SK-N-SH (cell line): ENCODE measurements at regions not wholly inside any gene's neighbourhood (a gene's known extent, or its start where the extent isn't known, plus 50 kb on each side); places are given as distances from the start of the nearest gene placed in this dataset.

ENCODE experiments used
- CTCF ChIP-seq: fragments of 200-600 bp; sonication (generic); IDR thresholded peaks from 2 replicates; pipeline ENCODE4 v1.6.1; 2017; ENCODE audit warnings: antibody characterized with exemption, mild to moderate bottlenecking, moderate library complexity
- JUND ChIP-seq: IDR thresholded peaks from 2 replicates; pipeline ENCODE4 v1.4.0; 2012
- REST ChIP-seq: IDR thresholded peaks from 2 replicates; pipeline ENCODE4 v1.6.1; 2012; ENCODE audit warnings: mild to moderate bottlenecking, low read depth, low read length, moderate library complexity
- TAF1 ChIP-seq: IDR thresholded peaks from 2 replicates; pipeline ENCODE4 v1.6.1; 2012; ENCODE audit warnings: low read depth, mild to moderate bottlenecking, low read length, moderate library complexity, borderline replicate concordance

- TF ChIP-seq TAF1 (no peak), JUND (no peak), CTCF (no peak), REST (no peak)
Observed at GRCh38 chr22:47627556-47628253, 865.3 kb downstream of the TBC1D22A start.
